CD14-positive monocyte (primary cell): ENCODE measurements at regions not wholly inside any gene's neighbourhood (a gene's known extent, or its start where the extent isn't known, plus 50 kb on each side); places are given as distances from the start of the nearest gene placed in this dataset.

Experiments used
- DNase-seq, 3 donors: peaks; one replicate each; pipeline ENCODE4 v3.0.0-alpha.2; 2011 to 2022
- H2AFZ ChIP-seq: 2 replicates; pipeline ENCODE4 v1.6.0; 2012; ENCODE audit warnings: mild to moderate bottlenecking, low read depth, low read length, inconsistent platforms; ENCODE audit not compliant: insufficient read depth, poor library complexity, severe bottlenecking
- H3K27ac ChIP-seq, 2 donors: 1 replicate in 1 of 2; 2 replicates in 1 of 2; pipeline ENCODE4 v1.5.1; 2012 to 2013; ENCODE audit warnings: low read length in 2 of 2, control low read depth in 1 of 2, inconsistent platforms in 1 of 2, low read depth in 1 of 2, mild to moderate bottlenecking in 1 of 2
- H3K27me3 ChIP-seq, 2 donors: one replicate each; pipeline versions ENCODE4 v1.6.0 to v1.6.1; 2011 to 2013; ENCODE audit warnings: low read length in 2 of 2; ENCODE audit not compliant: control insufficient read depth in 2 of 2, insufficient read depth in 2 of 2
- H3K36me3 ChIP-seq, 2 donors: replicated peaks in 1 of 2; 1 replicate in 1 of 2; 2 replicates in 1 of 2; pipeline versions ENCODE4 v1.5.1 to v1.6.1; 2012 to 2013; ENCODE audit warnings: low read length in 2 of 2, control low read depth in 1 of 2, inconsistent platforms in 1 of 2, mild to moderate bottlenecking in 1 of 2; ENCODE audit not compliant: insufficient read depth in 2 of 2, control insufficient read depth in 1 of 2
- H3K4me1 ChIP-seq, 2 donors: 1 replicate in 1 of 2; 2 replicates in 1 of 2; pipeline versions ENCODE4 v1.5.1 to v1.6.1; 2012 to 2013; ENCODE audit warnings: low read length in 2 of 2, control low read depth in 1 of 2, inconsistent platforms in 1 of 2, mild to moderate bottlenecking in 1 of 2, moderate library complexity in 1 of 2; ENCODE audit not compliant: insufficient read depth in 2 of 2, control insufficient read depth in 1 of 2
- H3K4me2 ChIP-seq: replicated peaks from 2 replicates; pipeline ENCODE3; 2012; ENCODE audit warnings: low read length, moderate library complexity, mild to moderate bottlenecking; ENCODE audit not compliant: poor library complexity, severe bottlenecking; ENCODE audit errors: extremely low read depth
- H3K4me3 ChIP-seq, 3 experiments: fragments of 200-600 bp in 1 of 3; sonication (generic) in 1 of 3; replicated peaks in 1 of 3; 1 replicate in 2 of 3; 2 replicates in 1 of 3; pipeline ENCODE4 v1.5.1; 2011 to 2013; ENCODE audit warnings: low read length in 3 of 3, mild to moderate bottlenecking in 3 of 3, control low read depth in 2 of 3, low read depth in 2 of 3, inconsistent platforms in 1 of 3, moderate library complexity in 1 of 3
- H3K79me2 ChIP-seq: 2 replicates; pipeline ENCODE4 v1.6.0; 2012; ENCODE audit warnings: mild to moderate bottlenecking, control low read depth, inconsistent platforms, low read length, moderate library complexity; ENCODE audit not compliant: insufficient read depth
- H3K9ac ChIP-seq: 2 replicates; pipeline ENCODE4 v1.6.0; 2017; ENCODE audit warnings: low read length, mild to moderate bottlenecking; ENCODE audit not compliant: insufficient read depth, poor library complexity, severe bottlenecking
- H3K9me3 ChIP-seq, 2 donors: replicated peaks in 1 of 2; 1 replicate in 1 of 2; 2 replicates in 1 of 2; pipeline versions ENCODE4 v1.5.1 to v1.6.1; 2012 to 2013; ENCODE audit warnings: low read length in 2 of 2, control low read depth in 1 of 2; ENCODE audit not compliant: control insufficient read depth in 1 of 2, insufficient read depth in 1 of 2
- H4K20me1 ChIP-seq: 2 replicates; pipeline ENCODE4 v1.6.0; 2012; ENCODE audit warnings: mild to moderate bottlenecking, low read length, control low read depth, moderate library complexity; ENCODE audit not compliant: insufficient read depth
- H3K27ac Mint-ChIP-seq, 7 donors: one replicate each; pipeline ENCODE4 v1.8.0; 2020; ENCODE audit warnings: mild to moderate bottlenecking in 7 of 7, mixed read lengths in 7 of 7, moderate library complexity in 6 of 7, inconsistent platforms in 2 of 7
- H3K27me3 Mint-ChIP-seq, 3 donors: one replicate each; pipeline ENCODE4 v1.8.0; 2021 to 2022; ENCODE audit warnings: low read depth in 3 of 3, mild to moderate bottlenecking in 3 of 3, mixed read lengths in 3 of 3, moderate library complexity in 3 of 3, inconsistent platforms in 1 of 3
- H3K36me3 Mint-ChIP-seq, 2 donors: one replicate each; pipeline ENCODE4 v1.8.0; 2020; ENCODE audit warnings: mixed read lengths in 2 of 2, inconsistent platforms in 1 of 2, mild to moderate bottlenecking in 1 of 2
- H3K4me1 Mint-ChIP-seq: one replicate; pipeline ENCODE4 v1.8.0; 2020; ENCODE audit warnings: mild to moderate bottlenecking, mixed read lengths
- H3K4me3 Mint-ChIP-seq, 2 donors: one replicate each; pipeline ENCODE4 v1.8.0; 2020; ENCODE audit warnings: mild to moderate bottlenecking in 2 of 2, mixed read lengths in 2 of 2, moderate library complexity in 1 of 2
- H3K9me3 Mint-ChIP-seq, 7 donors: one replicate each; pipeline ENCODE4 v1.8.0; 2020 to 2022; ENCODE audit warnings: mixed read lengths in 7 of 7, mild to moderate bottlenecking in 6 of 7, moderate library complexity in 6 of 7, inconsistent platforms in 2 of 7
- CTCF ChIP-seq: fragments of 200-600 bp; IDR thresholded peaks from one replicate; pipeline ENCODE4 v1.8.0; 2022; ENCODE audit warnings: antibody characterized with exemption, mild to moderate bottlenecking
- WGBS: methylation state at CpG from one replicate; pipeline ENCODE4 v1.1.5; 2013; ENCODE audit warnings: missing lambda C conversion rate; ENCODE audit not compliant: insufficient coverage; 5-methylcytosine and 5-hydroxymethylcytosine counted together
- intact Hi-C, 2 donors: fragments of 100-400 bp; cut with micrococcal nuclease; formaldehyde crosslinking; loops; one replicate each; pipeline versions ENCODE4 v1.15.0 to v1.15.1; 2023

DNA sequence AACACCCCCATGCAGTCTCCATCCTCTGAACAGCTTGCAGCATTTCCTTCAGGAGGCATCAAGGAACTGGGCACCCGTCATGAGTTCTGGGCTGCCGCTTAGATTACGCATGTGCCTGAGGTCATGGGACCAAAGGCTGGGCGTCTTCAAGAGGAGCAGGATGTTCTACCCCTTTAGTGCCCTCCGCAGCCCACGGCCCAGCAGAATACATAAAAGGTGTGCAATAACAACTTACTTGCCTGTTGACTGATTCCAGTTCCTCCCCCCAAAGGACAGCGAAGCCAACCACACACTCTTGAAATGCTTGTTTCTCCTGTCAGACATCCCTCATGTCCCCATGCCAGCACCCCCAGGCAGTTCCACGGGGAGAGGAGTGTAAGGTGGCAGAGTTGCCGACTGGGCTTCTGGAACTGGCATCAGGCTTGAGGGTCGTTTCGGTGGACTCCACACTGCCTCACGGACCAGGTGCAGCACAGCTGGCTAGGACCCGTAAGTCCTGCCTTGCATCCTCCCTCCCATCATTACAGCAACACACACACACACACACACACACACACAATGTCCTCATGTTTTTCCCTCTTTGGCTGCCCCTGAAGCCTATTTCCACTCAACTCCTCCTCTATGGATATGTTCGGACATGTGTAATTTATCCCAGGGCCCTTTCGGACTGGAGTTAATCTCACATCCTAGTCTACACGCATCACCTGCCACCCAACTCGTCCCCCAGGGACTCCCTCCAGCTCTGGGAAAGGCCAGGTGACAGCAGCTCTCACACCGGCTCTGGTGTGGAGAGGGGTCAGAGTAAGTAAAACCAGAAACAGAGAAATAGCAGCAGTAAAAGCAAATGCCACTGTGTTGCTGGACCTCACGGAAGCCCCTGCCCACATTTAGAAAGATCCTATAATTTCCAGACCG, 200.7 kb downstream of the BCL11A start:
- Histone ChIP-seq H3K79me2 (no peaks in the 10 kb centered on the region), H3K36me3 (no peaks in the 10 kb centered on the region), H4K20me1 (no peaks in the 10 kb centered on the region), H2AFZ (peak overlapping the region; percentile 60), H3K9ac (no peak overlapping the region), H3K4me3 (no peak overlapping the region), H3K27me3 (no peaks in the 10 kb centered on the region), H3K9me3 (peaks cover 0 to 3% of the 10 kb centered on the region in 2 donors), H3K27ac (no peak overlapping the region), H3K4me2 (no peak overlapping the region), H3K4me1 (peaks cover 27 to 33% of the 10 kb centered on the region in 2 donors)
- H3K4me1 Mint-ChIP-seq = peaks cover 49% of the 10 kb centered on the region
- 63% methylated on average over 8 of the region's 20 CpGs for WGBS
- H3K9me3 Mint-ChIP-seq = peaks cover 4 to 11% (median 7%) of the 10 kb centered on the region in 7 donors
- DNase-seq = no peak
- intact Hi-C loops = no loop called here
- no peak for TF ChIP-seq CTCF
- no peak overlapping the region for H3K4me3 Mint-ChIP-seq
- H3K27ac Mint-ChIP-seq = peak overlapping the region in 2 of 7 donors; percentile 6 to 86
- peaks cover 5 to 9% of the 10 kb centered on the region in 2 donors for H3K36me3 Mint-ChIP-seq
- H3K27me3 Mint-ChIP-seq = peaks cover 0 to 2% (median 1%) of the 10 kb centered on the region in 3 donors

- Histone ChIP-seq H2AFZ (peak overlapping the region; percentile 60), H3K4me3 (no peak overlapping the region), H3K27ac (no peak overlapping the region), H3K27me3 (no peaks in the 10 kb centered on the region), H3K36me3 (no peaks in the 10 kb centered on the region), H3K4me1 (peaks cover 27 to 33% of the 10 kb centered on the region in 2 donors), H3K9me3 (peaks cover 0 to 3% of the 10 kb centered on the region in 2 donors), H3K79me2 (no peaks in the 10 kb centered on the region), H3K4me2 (no peak overlapping the region), H3K9ac (no peak overlapping the region), H4K20me1 (no peaks in the 10 kb centered on the region)
- H3K9me3 Mint-ChIP-seq = peaks cover 4 to 11% (median 7%) of the 10 kb centered on the region in 7 donors
- DNase-seq = no peak
- WGBS = 50% methylated on average over 2 of the region's 8 CpGs
- H3K27me3 Mint-ChIP-seq = peaks cover 0 to 2% (median 1%) of the 10 kb centered on the region in 3 donors
- intact Hi-C loops = no loop called here
- peaks cover 46% of the 10 kb centered on the region for H3K4me1 Mint-ChIP-seq
- H3K36me3 Mint-ChIP-seq = peaks cover 5 to 9% of the 10 kb centered on the region in 2 donors
- peak overlapping the region in 1 of 2 donors; percentile 9 for H3K4me3 Mint-ChIP-seq
- no peak for TF ChIP-seq CTCF
- peak overlapping the region in 2 of 7 donors; percentile 34 to 37 for H3K27ac Mint-ChIP-seq
These were observed 201.7 kb downstream of the BCL11A start for GRCh38 chr2:60351802-60352201.
